Umbilical cord (tissue), 1 donor: ENCODE measurements at regions not wholly inside any gene's neighbourhood (a gene's known extent, or its start where the extent isn't known, plus 50 kb on each side); places are given as distances from the start of the nearest gene placed in this dataset.
"Not testable (repeated sequence)": the region's sequence is repeated elsewhere in the genome, so short reads cannot be mapped to it uniquely, and the experiment has no call there.

ENCODE experiments used
- DNase-seq: peaks from one replicate; pipeline ENCODE4 v3.0.0-alpha.2; 2015; ENCODE audit warnings: low spot score

- no peak for DNase-seq
Measured at GRCh38 chr13:31517599-31517998, 221.7 kb upstream of the RXFP2 start.

GRCh38 chr13:31518645-31519044, 220.7 kb upstream of the RXFP2 start:
- DNase-seq: no peak

GRCh38 chr13:31521435-31521834, 217.9 kb upstream of the RXFP2 start:
- no peak for DNase-seq

- DNase-seq: no peak
Measured at GRCh38 chr13:31522396-31522795, 216.9 kb upstream of the RXFP2 start.

GRCh38 chr13:31528176-31528575, 211.2 kb upstream of the RXFP2 start:
- no peak for DNase-seq

GRCh38 chr13:31528758-31529157, 210.6 kb upstream of the RXFP2 start:
- DNase-seq: no peak

GRCh38 chr13:31530922-31531321, 208.4 kb upstream of the RXFP2 start:
- DNase-seq: no peak

GRCh38 chr13:31537052-31537451, 202.3 kb upstream of the RXFP2 start:
- no peak for DNase-seq

GRCh38 chr13:31538067-31539042, 201.0 kb upstream of the RXFP2 start:
- DNase-seq: peak; percentile 15

GRCh38 chr13:31540281-31540680, 199.0 kb upstream of the RXFP2 start:
- no peak for DNase-seq

- DNase-seq: no peak
Measured at GRCh38 chr13:31543190-31543589, 196.1 kb upstream of the RXFP2 start.

GRCh38 chr13:31545616-31546015, 193.7 kb upstream of the RXFP2 start:
- no peak for DNase-seq

- no peak for DNase-seq
Measured at GRCh38 chr13:31556376-31556775, 182.9 kb upstream of the RXFP2 start.

GRCh38 chr13:31584221-31584620, 155.1 kb upstream of the RXFP2 start:
- not testable (repeated sequence) for DNase-seq

- peak; percentile 31 for DNase-seq
Measured at GRCh38 chr13:31587698-31588266, 151.5 kb upstream of the RXFP2 start.

- no peak for DNase-seq
Measured at GRCh38 chr13:31588316-31588715, 151.0 kb upstream of the RXFP2 start.

GRCh38 chr13:31588893-31589292, 150.4 kb upstream of the RXFP2 start:
- no peak for DNase-seq

GRCh38 chr13:31591642-31592233, 147.6 kb upstream of the RXFP2 start:
- no peak for DNase-seq

GRCh38 chr13:31594056-31594455, 145.3 kb upstream of the RXFP2 start:
- no peak for DNase-seq

- DNase-seq: peak; percentile 33
Measured at GRCh38 chr13:31595563-31595962, 143.8 kb upstream of the RXFP2 start.

GRCh38 chr13:31598990-31599389, 140.3 kb upstream of the RXFP2 start:
- DNase-seq: no peak

- DNase-seq: no peak
Measured at GRCh38 chr13:31605076-31605860, 134.1 kb upstream of the RXFP2 start.
